Panc1 (cell line): ENCODE measurements at regions not wholly inside any gene's neighbourhood (a gene's known extent, or its start where the extent isn't known, plus 50 kb on each side); places are given as distances from the start of the nearest gene placed in this dataset.

ENCODE experiments used
- ATAC-seq: fragments of 200-7000 bp; cut with Tn5 transposase; 2 replicates; pipeline ENCODE4 v1.9.1; 2020; ENCODE audit warnings: mild to moderate bottlenecking, moderate library complexity
- BruUV-seq: library from RNA; stranded (reverse); fragments of 400-500 nt; replicated peaks from 2 replicates; lab custom pipeline; 2021; lab: Mats Ljungman, UMichigan
- CTCF ChIA-PET: fragments of 300-600 bp; sonication (Branson Sonifier 250); formaldehyde crosslinking; loops from one replicate; lab custom pipeline; 2022; ENCODE audit warnings: antibody characterized with exemption; lab: Charles Lee
- POLR2A ChIA-PET: fragments of 300-600 bp; sonication (Branson Sonifier 250); formaldehyde crosslinking; loops from one replicate; lab custom pipeline; 2022; ENCODE audit warnings: antibody characterized with exemption; lab: Charles Lee
- DNase-seq: peaks from one replicate; pipeline ENCODE4 v3.0.0-alpha.2; 2010; ENCODE audit warnings: low read depth, low spot score
- H3K27ac ChIP-seq: 2 replicates; pipeline ENCODE4 v1.5.1; 2011; ENCODE audit warnings: mild to moderate bottlenecking, low read length, inconsistent platforms
- H3K27me3 ChIP-seq: fragments of 200-500 bp; sonication (Bioruptor generic); 2 replicates; pipeline ENCODE4 v1.6.0; 2014; ENCODE audit warnings: low read length, inconsistent platforms; ENCODE audit not compliant: control insufficient read depth, insufficient read depth
- H3K36me3 ChIP-seq: fragments of 200-500 bp; sonication (Bioruptor generic); 2 replicates; pipeline ENCODE4 v1.5.1; 2014; ENCODE audit warnings: inconsistent platforms, mild to moderate bottlenecking, low read length, moderate library complexity; ENCODE audit not compliant: control insufficient read depth, insufficient read depth
- H3K4me1 ChIP-seq: 2 replicates; pipeline ENCODE4 v1.5.1; 2011; ENCODE audit warnings: inconsistent platforms, mild to moderate bottlenecking, low read length, moderate library complexity; ENCODE audit not compliant: control insufficient read depth, insufficient read depth
- H3K4me3 ChIP-seq, 2 experiments: 2 replicates each; pipeline ENCODE4 v1.5.1; 2011 to 2012; ENCODE audit warnings: low read depth in 2 of 2, low read length in 2 of 2, mild to moderate bottlenecking in 2 of 2, inconsistent platforms in 1 of 2, moderate library complexity in 1 of 2
- H3K9me3 ChIP-seq: fragments of 200-500 bp; sonication (Bioruptor generic); 2 replicates; pipeline ENCODE4 v1.5.1; 2014; ENCODE audit warnings: low read depth, mild to moderate bottlenecking, inconsistent platforms, low read length, moderate library complexity; ENCODE audit not compliant: control insufficient read depth, insufficient read depth
- POLR2AphosphoS5 ChIP-seq: IDR thresholded peaks from 2 replicates; pipeline ENCODE4 v1.6.1; 2012; ENCODE audit warnings: mild to moderate bottlenecking, low read depth, low read length, moderate library complexity
- REST ChIP-seq, 2 experiments: IDR thresholded peaks; 2 replicates each; pipeline ENCODE4 v1.6.1; 2011 to 2012; ENCODE audit warnings: low read depth in 2 of 2, control low read depth in 1 of 2, low read length in 1 of 2, mild to moderate bottlenecking in 1 of 2, moderate library complexity in 1 of 2; ENCODE audit not compliant: insufficient read depth in 1 of 2
- SIN3A ChIP-seq: IDR thresholded peaks from 2 replicates; pipeline ENCODE4 v1.6.1; 2012; ENCODE audit warnings: low read depth, mild to moderate bottlenecking, low read length, moderate library complexity, borderline replicate concordance; ENCODE audit not compliant: insufficient read depth
- TCF7L2 ChIP-seq: IDR thresholded peaks from 2 replicates; pipeline ENCODE4 v1.6.1; 2011; ENCODE audit warnings: mild to moderate bottlenecking, low read depth, low read length, inconsistent platforms
- in situ Hi-C: cut with HindIII; loops from 2 replicates; pipeline ENCODE4 v1.10.0; 2016; ENCODE audit warnings: low sequenced_read_pairs, low pct_unique_long_range_greater_than_20kb
- intact Hi-C: fragments of 100-400 bp; cut with micrococcal nuclease; formaldehyde crosslinking; loops from one replicate; pipeline ENCODE4 v1.10.0; 2022; ENCODE audit not compliant: unreplicated experiment
- TF ChIP-seq, protein P1 (sequence below): fragments of 450-650 bp; IDR thresholded peaks from 2 replicates; pipeline ENCODE4 v1.5.1; 2017; ENCODE audit warnings: mild to moderate bottlenecking

DNA sequence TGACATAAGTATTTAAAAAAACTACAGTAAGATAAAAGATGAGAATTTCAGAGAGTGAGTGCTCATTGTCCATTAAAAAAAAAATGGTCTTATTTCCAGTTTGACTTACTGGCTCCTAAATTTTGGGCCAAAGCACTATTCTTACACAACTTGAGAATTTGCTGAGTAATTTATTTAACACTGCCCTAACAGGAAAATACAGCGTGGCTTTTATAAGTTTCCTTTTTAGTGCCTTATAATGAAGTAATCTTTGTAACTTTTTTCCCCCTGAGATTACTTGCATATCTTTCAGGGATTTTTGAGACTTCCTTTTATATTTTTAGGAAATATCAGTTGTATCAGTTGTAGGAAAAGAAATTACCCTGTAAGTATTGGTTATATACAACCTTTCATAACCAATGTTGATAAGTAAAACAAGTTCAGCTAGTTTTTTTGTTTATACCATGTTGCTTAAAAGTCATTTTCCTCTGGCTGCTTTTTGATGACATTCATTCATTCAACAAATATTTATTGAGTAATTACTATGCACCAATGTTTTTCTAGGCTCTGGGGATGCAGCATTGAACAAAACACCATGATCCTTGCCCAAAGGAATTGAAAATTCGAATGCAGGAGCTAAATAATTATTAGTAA lies 106.4 kb upstream of the SGK1 start:
- TF ChIP-seq REST (IDR thresholded peaks at IDR 0.05; ENCODE audit: insufficient read depth in 1 of 2, low read depth in 2 of 2, low read length in 1 of 2): no peak
- no peak for TF ChIP-seq POLR2AphosphoS5
- TF ChIP-seq TCF7L2: no peak
- no peak for TF ChIP-seq SIN3A
- TF ChIP-seq, protein P1, sequence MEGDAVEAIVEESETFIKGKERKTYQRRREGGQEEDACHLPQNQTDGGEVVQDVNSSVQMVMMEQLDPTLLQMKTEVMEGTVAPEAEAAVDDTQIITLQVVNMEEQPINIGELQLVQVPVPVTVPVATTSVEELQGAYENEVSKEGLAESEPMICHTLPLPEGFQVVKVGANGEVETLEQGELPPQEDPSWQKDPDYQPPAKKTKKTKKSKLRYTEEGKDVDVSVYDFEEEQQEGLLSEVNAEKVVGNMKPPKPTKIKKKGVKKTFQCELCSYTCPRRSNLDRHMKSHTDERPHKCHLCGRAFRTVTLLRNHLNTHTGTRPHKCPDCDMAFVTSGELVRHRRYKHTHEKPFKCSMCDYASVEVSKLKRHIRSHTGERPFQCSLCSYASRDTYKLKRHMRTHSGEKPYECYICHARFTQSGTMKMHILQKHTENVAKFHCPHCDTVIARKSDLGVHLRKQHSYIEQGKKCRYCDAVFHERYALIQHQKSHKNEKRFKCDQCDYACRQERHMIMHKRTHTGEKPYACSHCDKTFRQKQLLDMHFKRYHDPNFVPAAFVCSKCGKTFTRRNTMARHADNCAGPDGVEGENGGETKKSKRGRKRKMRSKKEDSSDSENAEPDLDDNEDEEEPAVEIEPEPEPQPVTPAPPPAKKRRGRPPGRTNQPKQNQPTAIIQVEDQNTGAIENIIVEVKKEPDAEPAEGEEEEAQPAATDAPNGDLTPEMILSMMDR: no peak
- ChIA-PET CTCF (no interaction called here), POLR2A (no interaction called here)
- intact Hi-C loops: no loop called here
- no peak overlapping the region for H3K4me3 ChIP-seq
- ATAC-seq (no peak), DNase-seq (no peak)
- H3K4me1 ChIP-seq: no peaks in the 10 kb centered on the region
- H3K27ac ChIP-seq: no peak overlapping the region
- in situ Hi-C loops: no loop called here
- no peaks in the 10 kb centered on the region for H3K27me3 ChIP-seq
- H3K36me3 ChIP-seq: no peaks in the 10 kb centered on the region
- BruUV-seq: no TSS peak
- H3K9me3 ChIP-seq: no peaks in the 10 kb centered on the region

- Histone ChIP-seq H3K4me1 (no peaks in the 10 kb centered on the region), H3K9me3 (no peaks in the 10 kb centered on the region), H3K36me3 (no peaks in the 10 kb centered on the region), H3K27me3 (no peaks in the 10 kb centered on the region), H3K27ac (no peak overlapping the region), H3K4me3 (no peak overlapping the region)
- CTCF ChIA-PET: interaction anchor here (0.5 kb wide), 1 partner anchor 37 kb away, joined by 8 read pairs; no protein-coding TSS in a partner anchor
- POLR2A ChIA-PET: no interaction called here
- DNase-seq (no peak), ATAC-seq (no peak)
- intact Hi-C loops (no loop called here), in situ Hi-C loops (no loop called here)
- no TSS peak for BruUV-seq
- TF ChIP-seq, protein P1: no peak
- no peak for TF ChIP-seq TCF7L2
- TF ChIP-seq SIN3A: no peak
- no peak for TF ChIP-seq REST (IDR thresholded peaks at IDR 0.05; ENCODE audit: insufficient read depth in 1 of 2, low read depth in 2 of 2, low read length in 1 of 2)
- TF ChIP-seq POLR2AphosphoS5: no peak
Measured at GRCh38 chr6:134422426-134423231, 104.7 kb upstream of the SGK1 start.
